HCT116 (cell line): ENCODE measurements at regions not wholly inside any gene's neighbourhood (a gene's known extent, or its start where the extent isn't known, plus 50 kb on each side); places are given as distances from the start of the nearest gene placed in this dataset.

Experiments
- ATAC-seq: fragments of 200-7000 bp; cut with Tn5 transposase; 2 replicates; pipeline ENCODE4 v1.9.1; 2020; ENCODE audit warnings: mild to moderate bottlenecking, moderate library complexity
- BruUV-seq: library from RNA; stranded (reverse); fragments of 400-500 nt; replicated peaks from 2 replicates; lab custom pipeline; 2021; lab: Mats Ljungman, UMichigan
- CTCF ChIA-PET: fragments of 300-600 bp; sonication (Branson Sonifier 250); formaldehyde crosslinking; loops from one replicate; lab custom pipeline; 2021; ENCODE audit warnings: antibody characterized with exemption; lab: Charles Lee
- POLR2A ChIA-PET: fragments of 300-600, 350-600 bp; sonication (Branson Sonifier 250); formaldehyde crosslinking; loops from one replicate; lab custom pipeline; 2021; ENCODE audit warnings: antibody characterized with exemption; lab: Charles Lee
- RAD21 ChIA-PET, 2 experiments: fragments of 300-600 bp; sonication (Branson Sonifier 250); formaldehyde crosslinking; loops; one replicate each; lab custom pipeline; 2023; ENCODE audit warnings: low total read pairs in 2 of 2; ENCODE audit not compliant: uncharacterized antibody in 2 of 2, unreplicated experiment in 2 of 2, low non-redundant PET in 1 of 2; lab: Charles Lee
- DNase-seq: peaks from one replicate; pipeline ENCODE4 v3.0.0-alpha.2; 2010; ENCODE audit warnings: low read depth, low spot score
- H2AFZ ChIP-seq: fragments of 200-600 bp; shearing (Covaris generic), sonication (generic); 2 replicates; pipeline ENCODE4 v1.6.1; 2017; ENCODE audit warnings: low read depth, mixed run types, mixed read lengths, antibody characterized with exemption, low read length; ENCODE audit not compliant: poor library complexity, severe bottlenecking
- H3K27ac ChIP-seq: 2 replicates; pipeline ENCODE4 v1.5.1; 2012; ENCODE audit warnings: low read depth, low read length
- H3K27me3 ChIP-seq: fragments of 200-600 bp; sonication (generic); 2 replicates; pipeline ENCODE4 v1.6.1; 2016; ENCODE audit warnings: mixed run types, low read length, mixed read lengths; ENCODE audit not compliant: insufficient read depth
- H3K36me3 ChIP-seq, 2 experiments: fragments of 200-500 bp in 1 of 2; fragments of 200-600 bp in 1 of 2; sonication (Bioruptor generic) in 1 of 2; sonication (generic) in 1 of 2; 2 replicates each; pipeline versions ENCODE4 v1.5.1 to v1.6.1; 2014 to 2016; ENCODE audit warnings: low read length in 2 of 2, inconsistent platforms in 1 of 2, mixed read lengths in 1 of 2, mixed run types in 1 of 2; ENCODE audit not compliant: insufficient read depth in 2 of 2, control insufficient read depth in 1 of 2
- H3K4me1 ChIP-seq, 2 experiments: fragments of 200-600 bp in 1 of 2; sonication (generic) in 1 of 2; 2 replicates each; pipeline versions ENCODE4 v1.5.1 to v1.6.1; 2012 to 2017; ENCODE audit warnings: low read length in 2 of 2, inconsistent platforms in 1 of 2, mild to moderate bottlenecking in 1 of 2, mixed read lengths in 1 of 2, mixed run types in 1 of 2, moderate library complexity in 1 of 2; ENCODE audit not compliant: insufficient read depth in 2 of 2, control insufficient read depth in 1 of 2
- H3K4me2 ChIP-seq: fragments of 200-600 bp; sonication (generic); 2 replicates; pipeline ENCODE4 v1.6.1; 2017; ENCODE audit warnings: mixed run types, low read length, mixed read lengths
- H3K4me3 ChIP-seq, 2 experiments: fragments of 200-600 bp in 1 of 2; sonication (generic) in 1 of 2; replicated peaks in 1 of 2; 2 replicates each; pipeline ENCODE4 v1.5.1; 2011 to 2016; ENCODE audit warnings: low read length in 2 of 2, control low read depth in 1 of 2, low read depth in 1 of 2, mild to moderate bottlenecking in 1 of 2, mixed read lengths in 1 of 2, mixed run types in 1 of 2
- H3K79me2 ChIP-seq: fragments of 200-600 bp; sonication (generic); 2 replicates; pipeline ENCODE4 v1.6.1; 2017; ENCODE audit warnings: mild to moderate bottlenecking, mixed run types, low read length, moderate library complexity, mixed read lengths; ENCODE audit not compliant: insufficient read depth
- H3K9ac ChIP-seq: fragments of 200-600 bp; sonication (generic); 2 replicates; pipeline ENCODE4 v1.6.1; 2016; ENCODE audit warnings: low read length, mixed read lengths
- H3K9me2 ChIP-seq: fragments of 200-600 bp; sonication (generic), shearing (Covaris generic); 2 replicates; pipeline ENCODE4 v1.6.1; 2017; ENCODE audit warnings: mixed run types, mild to moderate bottlenecking, moderate library complexity; ENCODE audit not compliant: insufficient read depth
- H3K9me3 ChIP-seq, 2 experiments: fragments of 200-500 bp in 1 of 2; fragments of 200-600 bp in 1 of 2; sonication (Bioruptor generic) in 1 of 2; sonication (generic) in 1 of 2; 2 replicates each; pipeline ENCODE4 v1.6.1; 2014 to 2017; ENCODE audit warnings: low read length in 2 of 2, mixed read lengths in 2 of 2, inconsistent platforms in 1 of 2, low read depth in 1 of 2, mild to moderate bottlenecking in 1 of 2, mixed run types in 1 of 2, moderate library complexity in 1 of 2; ENCODE audit not compliant: control insufficient read depth in 1 of 2, insufficient read depth in 1 of 2
- H4K20me1 ChIP-seq: fragments of 200-600 bp; sonication (generic), shearing (Covaris generic); 2 replicates; pipeline ENCODE4 v1.6.1; 2017; ENCODE audit warnings: mixed run types, mild to moderate bottlenecking, moderate library complexity; ENCODE audit not compliant: insufficient read depth
- CBX3 ChIP-seq: IDR thresholded peaks from 2 replicates; pipeline ENCODE4 v1.6.1; 2012; ENCODE audit warnings: low read depth
- EGR1 ChIP-seq: IDR thresholded peaks from 2 replicates; pipeline ENCODE4 v1.6.1; 2012; ENCODE audit warnings: low read depth
- ELF1 ChIP-seq: IDR thresholded peaks from 2 replicates; pipeline ENCODE4 v1.6.1; 2012; ENCODE audit warnings: low read depth, borderline replicate concordance
- EZH2 ChIP-seq: fragments of 200-600 bp; sonication (generic); IDR thresholded peaks from 2 replicates; pipeline ENCODE4 v1.6.1; 2017; ENCODE audit warnings: antibody characterized with exemption, mixed run types
- EZH2phosphoT487 ChIP-seq: fragments of 200-600 bp; IDR thresholded peaks from 2 replicates; pipeline ENCODE4 v1.6.1; 2018; ENCODE audit warnings: antibody characterized with exemption, borderline replicate concordance
- FOSL1 ChIP-seq: IDR thresholded peaks from 2 replicates; pipeline ENCODE4 v1.6.1; 2012; ENCODE audit warnings: low read depth
- JUND ChIP-seq: IDR thresholded peaks from 2 replicates; pipeline ENCODE4 v1.6.1; 2012
- MAX ChIP-seq: IDR thresholded peaks from 2 replicates; pipeline ENCODE4 v1.6.1; 2012
- POLR2A ChIP-seq: IDR thresholded peaks from 2 replicates; pipeline ENCODE4 v1.7.0; 2011; ENCODE audit warnings: borderline replicate concordance; ENCODE audit not compliant: insufficient read depth, insufficient read length; ENCODE audit errors: extremely low read depth
- POLR2AphosphoS5 ChIP-seq: IDR thresholded peaks from 2 replicates; pipeline ENCODE4 v1.6.1; 2011; ENCODE audit warnings: mild to moderate bottlenecking, low read depth, low read length, moderate library complexity
- REST ChIP-seq: IDR thresholded peaks from 2 replicates; pipeline ENCODE4 v1.6.1; 2012; ENCODE audit warnings: low read depth
- SIN3A ChIP-seq: IDR thresholded peaks from 2 replicates; pipeline ENCODE4 v1.6.1; 2012; ENCODE audit warnings: low read depth
- SRF ChIP-seq: IDR thresholded peaks from 2 replicates; pipeline ENCODE4 v1.6.1; 2012; ENCODE audit warnings: low read depth
- TCF7L2 ChIP-seq: IDR thresholded peaks from 2 replicates; pipeline ENCODE4 v1.7.0; 2011; ENCODE audit warnings: borderline replicate concordance, inconsistent platforms; ENCODE audit not compliant: insufficient read depth, insufficient read length; ENCODE audit errors: extremely low read depth
- YY1 ChIP-seq: IDR thresholded peaks from 2 replicates; pipeline ENCODE4 v1.6.1; 2011; ENCODE audit warnings: low read length, low read depth, moderate library complexity, mild to moderate bottlenecking; ENCODE audit not compliant: insufficient replicate concordance; ENCODE audit errors: extremely low read depth
- ZBTB33 ChIP-seq: IDR thresholded peaks from 2 replicates; pipeline ENCODE4 v1.6.1; 2011; ENCODE audit warnings: mild to moderate bottlenecking, low read length, moderate library complexity; ENCODE audit not compliant: insufficient replicate concordance; ENCODE audit errors: extremely low read depth
- ZFX ChIP-seq: fragments of 450-650 bp; IDR thresholded peaks from 2 replicates; pipeline ENCODE4 v1.6.1; 2017
- ZNF274 ChIP-seq: fragments of 200-500 bp; sonication (Bioruptor generic); IDR thresholded peaks from 2 replicates; pipeline ENCODE4 v1.6.1; 2014; ENCODE audit warnings: mild to moderate bottlenecking, low read depth, low read length, inconsistent platforms
- intact Hi-C: fragments of 100-400 bp; cut with micrococcal nuclease; formaldehyde crosslinking; loops from 2 replicates; pipeline ENCODE4 v1.10.0; 2022
- TF ChIP-seq, protein P1 (sequence below): IDR thresholded peaks from 2 replicates; pipeline ENCODE4 v1.6.1; 2012
- TF ChIP-seq, protein P2 (sequence below), 3 experiments: fragments of 200-600 bp in 1 of 3; sonication (generic) in 1 of 3; IDR thresholded peaks in 2 of 3; conservative IDR thresholded peaks in 1 of 3; 2 replicates each; pipeline ENCODE4 v1.5.1; 2012 to 2017; ENCODE audit warnings: low read depth in 2 of 3, low read length in 2 of 3, antibody characterized with exemption in 1 of 3, borderline replicate concordance in 1 of 3, control low read depth in 1 of 3, mild to moderate bottlenecking in 1 of 3, mixed read lengths in 1 of 3, mixed run types in 1 of 3, moderate library complexity in 1 of 3; ENCODE audit not compliant: insufficient read depth in 1 of 3

GRCh38 chr18:78406743-78407465 is 572.7 kb upstream of the SALL3 start:
- no TSS peak for BruUV-seq
- no peaks in the 10 kb centered on the region for H3K27me3 ChIP-seq
- no peak for DNase-seq

More at GRCh38 chr18:78406743-78407465, 572.7 kb upstream of the SALL3 start:
- ChIA-PET POLR2A (no interaction called here), CTCF (no interaction called here), RAD21 (no interaction called here)
- H3K9ac ChIP-seq, result no peak overlapping the region
- TF ChIP-seq ZBTB33 (no peak), ELF1 (no peak), JUND (no peak), SRF (no peak), YY1 (no peak), MAX (no peak), EZH2phosphoT487 (no peak), TCF7L2 (no peak), POLR2AphosphoS5 (no peak), EGR1 (no peak), SIN3A (no peak), ZNF274 (no peak), FOSL1 (no peak), POLR2A (no peak), REST (no peak), CBX3 (no peak), ZFX (no peak), EZH2 (no peak)
- TF ChIP-seq, protein P1, sequence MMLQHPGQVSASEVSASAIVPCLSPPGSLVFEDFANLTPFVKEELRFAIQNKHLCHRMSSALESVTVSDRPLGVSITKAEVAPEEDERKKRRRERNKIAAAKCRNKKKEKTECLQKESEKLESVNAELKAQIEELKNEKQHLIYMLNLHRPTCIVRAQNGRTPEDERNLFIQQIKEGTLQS, result no peak
- TF ChIP-seq, protein P2, sequence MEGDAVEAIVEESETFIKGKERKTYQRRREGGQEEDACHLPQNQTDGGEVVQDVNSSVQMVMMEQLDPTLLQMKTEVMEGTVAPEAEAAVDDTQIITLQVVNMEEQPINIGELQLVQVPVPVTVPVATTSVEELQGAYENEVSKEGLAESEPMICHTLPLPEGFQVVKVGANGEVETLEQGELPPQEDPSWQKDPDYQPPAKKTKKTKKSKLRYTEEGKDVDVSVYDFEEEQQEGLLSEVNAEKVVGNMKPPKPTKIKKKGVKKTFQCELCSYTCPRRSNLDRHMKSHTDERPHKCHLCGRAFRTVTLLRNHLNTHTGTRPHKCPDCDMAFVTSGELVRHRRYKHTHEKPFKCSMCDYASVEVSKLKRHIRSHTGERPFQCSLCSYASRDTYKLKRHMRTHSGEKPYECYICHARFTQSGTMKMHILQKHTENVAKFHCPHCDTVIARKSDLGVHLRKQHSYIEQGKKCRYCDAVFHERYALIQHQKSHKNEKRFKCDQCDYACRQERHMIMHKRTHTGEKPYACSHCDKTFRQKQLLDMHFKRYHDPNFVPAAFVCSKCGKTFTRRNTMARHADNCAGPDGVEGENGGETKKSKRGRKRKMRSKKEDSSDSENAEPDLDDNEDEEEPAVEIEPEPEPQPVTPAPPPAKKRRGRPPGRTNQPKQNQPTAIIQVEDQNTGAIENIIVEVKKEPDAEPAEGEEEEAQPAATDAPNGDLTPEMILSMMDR (IDR thresholded peaks at IDR 0.05 in 2 of 3, conservative IDR thresholded peaks at IDR 0.05 in 1 of 3; ENCODE audit: borderline replicate concordance in 1 of 3, insufficient read depth in 1 of 3, low read depth in 2 of 3, low read length in 2 of 3), result no peak
- peaks cover 0 to 4% of the 10 kb centered on the region in 2 experiments; a peak in 2 of 4 replicates for H3K9me3 ChIP-seq
- no peaks in the 10 kb centered on the region for H3K4me1 ChIP-seq
- no peak overlapping the region for H3K4me2 ChIP-seq
- no peaks in the 10 kb centered on the region for H3K36me3 ChIP-seq
- no peaks in the 10 kb centered on the region for H3K9me2 ChIP-seq
- H3K27ac ChIP-seq, result no peak overlapping the region
- H3K4me3 ChIP-seq, result no peak overlapping the region
- H2AFZ ChIP-seq, result no peak overlapping the region
- no peak for ATAC-seq
- intact Hi-C loops, result no loop called here
- H3K79me2 ChIP-seq, result no peaks in the 10 kb centered on the region
- H4K20me1 ChIP-seq, result no peaks in the 10 kb centered on the region
